ENCODE measurements at regions not wholly inside any gene's neighbourhood (a gene's known extent, or its start where the extent isn't known, plus 50 kb on each side); places are given as distances from the start of the nearest gene placed in this dataset.
A peak's percentile ranks its signal among the peaks of the same experiment; 100 is the strongest.

DNA sequence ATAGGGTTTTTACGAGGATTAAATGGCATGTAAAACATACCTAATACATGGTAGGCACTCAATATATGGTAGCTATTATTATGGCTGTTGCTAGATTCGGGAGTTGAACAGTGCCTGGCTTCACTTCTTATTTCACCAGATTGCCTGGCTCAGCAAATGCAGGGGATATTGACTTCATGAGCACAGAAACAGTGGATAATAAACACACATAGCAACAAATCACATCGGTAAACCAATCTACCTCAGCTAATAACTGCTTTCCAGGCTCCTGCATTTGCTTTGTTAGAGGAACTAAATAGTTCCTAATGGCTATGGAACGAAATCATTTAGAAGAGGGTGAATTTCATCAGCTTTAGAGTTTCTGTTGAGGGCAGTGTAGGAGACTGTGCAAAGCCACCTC, 105.2 kb upstream of the TMCC3 start:
- in situ Hi-C loops (cut with MboI; ENCODE audit: low sequenced_read_pairs in 4 of 4), result loop anchor here (10.0 to 25.0 kb wide), 4 partner anchors 201 to 618 kb away; partner anchors contain the start of gene PLXNC1 (in 3 of the 4)

DNA sequence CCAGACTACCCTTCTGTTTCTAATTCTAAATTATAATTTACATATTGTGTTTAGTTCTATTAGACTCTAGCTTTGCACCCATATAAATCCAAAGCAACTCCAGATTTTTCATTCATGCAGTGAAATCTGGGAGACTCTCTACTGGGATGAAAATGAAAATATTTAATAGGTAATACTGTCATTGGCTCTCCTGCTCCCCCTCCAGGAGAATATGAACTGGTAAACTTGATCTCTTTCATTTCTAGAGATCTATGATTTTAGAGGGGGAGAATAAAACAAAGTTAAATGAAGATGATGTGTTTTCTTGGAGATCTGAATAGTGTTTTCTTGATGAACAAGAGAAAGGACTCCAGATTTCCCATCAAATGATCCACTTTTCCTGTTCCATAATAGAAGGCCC, 104.3 kb upstream of the TMCC3 start:
- no peak for DNase-seq
- H3K27ac ChIP-seq, result no peak overlapping the region
- ATAC-seq, result no peak
- no peaks in the 10 kb centered on the region for H3K4me1 ChIP-seq
- intact Hi-C loops (cut with DNase I; ENCODE audit: low total_unique reads), result loop anchor here (5.0 kb wide), 1 partner anchor 47 kb away; no protein-coding TSS in a partner anchor
- in situ Hi-C loops (cut with MboI; ENCODE audit: low sequenced_read_pairs in 4 of 4), result loop anchor here (10.0 to 25.0 kb wide), 4 partner anchors 200 to 617 kb away; partner anchors contain the start of gene PLXNC1 (in 3 of the 4)
- no peaks in the 10 kb centered on the region for H3K9me3 ChIP-seq
- no peak overlapping the region for H3K4me3 ChIP-seq
- H3K36me3 ChIP-seq, result no peaks in the 10 kb centered on the region
- TF ChIP-seq, protein P1, sequence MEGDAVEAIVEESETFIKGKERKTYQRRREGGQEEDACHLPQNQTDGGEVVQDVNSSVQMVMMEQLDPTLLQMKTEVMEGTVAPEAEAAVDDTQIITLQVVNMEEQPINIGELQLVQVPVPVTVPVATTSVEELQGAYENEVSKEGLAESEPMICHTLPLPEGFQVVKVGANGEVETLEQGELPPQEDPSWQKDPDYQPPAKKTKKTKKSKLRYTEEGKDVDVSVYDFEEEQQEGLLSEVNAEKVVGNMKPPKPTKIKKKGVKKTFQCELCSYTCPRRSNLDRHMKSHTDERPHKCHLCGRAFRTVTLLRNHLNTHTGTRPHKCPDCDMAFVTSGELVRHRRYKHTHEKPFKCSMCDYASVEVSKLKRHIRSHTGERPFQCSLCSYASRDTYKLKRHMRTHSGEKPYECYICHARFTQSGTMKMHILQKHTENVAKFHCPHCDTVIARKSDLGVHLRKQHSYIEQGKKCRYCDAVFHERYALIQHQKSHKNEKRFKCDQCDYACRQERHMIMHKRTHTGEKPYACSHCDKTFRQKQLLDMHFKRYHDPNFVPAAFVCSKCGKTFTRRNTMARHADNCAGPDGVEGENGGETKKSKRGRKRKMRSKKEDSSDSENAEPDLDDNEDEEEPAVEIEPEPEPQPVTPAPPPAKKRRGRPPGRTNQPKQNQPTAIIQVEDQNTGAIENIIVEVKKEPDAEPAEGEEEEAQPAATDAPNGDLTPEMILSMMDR (IDR thresholded peaks at IDR 0.05 in 4 of 5, conservative IDR thresholded peaks at IDR 0.05 in 1 of 5), result peak in 1 of 5 experiments; percentile 29
- no peak for TF ChIP-seq POLR2A (IDR thresholded peaks at IDR 0.05)
- no peaks in the 10 kb centered on the region for H3K27me3 ChIP-seq

More for the DNA sequence above, 105.2 kb upstream of the TMCC3 start:
- no peak for DNase-seq
- no peak for ATAC-seq
- Histone ChIP-seq H3K9me3 (no peaks in the 10 kb centered on the region), H3K4me3 (no peak overlapping the region), H3K36me3 (no peaks in the 10 kb centered on the region), H3K27ac (no peak overlapping the region), H3K4me1 (no peaks in the 10 kb centered on the region), H3K27me3 (no peaks in the 10 kb centered on the region)
- TF ChIP-seq, protein P1 (IDR thresholded peaks at IDR 0.05 in 4 of 5, conservative IDR thresholded peaks at IDR 0.05 in 1 of 5), result no peak
- no peak for TF ChIP-seq POLR2A (IDR thresholded peaks at IDR 0.05)
- intact Hi-C loops (cut with DNase I; ENCODE audit: low total_unique reads), result no loop called here

DNA sequence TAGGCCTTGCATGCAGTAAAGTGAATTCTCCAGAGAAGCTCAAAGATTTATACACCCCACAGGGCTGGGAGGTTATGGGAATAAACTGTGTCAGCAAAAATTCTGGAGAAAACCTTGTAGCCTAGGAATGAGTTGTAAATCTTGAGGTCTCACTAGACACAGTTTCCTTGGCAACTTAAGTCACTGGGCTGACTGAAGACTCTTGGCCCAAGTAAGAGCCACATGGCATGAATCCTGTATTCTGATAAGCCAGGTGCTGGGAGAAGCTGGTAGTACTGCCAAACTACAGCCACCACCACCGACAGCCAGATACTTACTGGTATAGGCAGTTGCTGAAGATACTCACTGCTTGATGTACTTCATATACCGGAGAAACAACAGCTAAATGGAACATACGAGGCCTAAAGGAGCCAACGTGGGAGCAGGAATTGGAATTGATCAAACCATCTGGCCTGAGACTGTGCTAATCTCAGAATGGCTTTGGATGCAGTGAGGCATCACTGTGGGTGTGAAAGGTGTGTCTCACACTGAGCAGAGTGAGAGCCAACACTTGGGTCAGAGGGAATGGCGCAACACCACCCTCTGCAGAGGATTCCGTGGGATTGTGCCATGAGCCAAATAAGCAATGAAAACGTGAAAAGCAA, 102.8 kb upstream of the TMCC3 start:
- Histone ChIP-seq H3K27ac (no peak overlapping the region), H3K4me3 (no peak overlapping the region), H3K9me3 (no peaks in the 10 kb centered on the region), H3K27me3 (no peaks in the 10 kb centered on the region), H3K4me1 (no peaks in the 10 kb centered on the region), H3K36me3 (no peaks in the 10 kb centered on the region)
- in situ Hi-C loops (cut with MboI; ENCODE audit: low sequenced_read_pairs in 4 of 4) (loop anchor here (10.0 to 25.0 kb wide), 4 partner anchors 198 to 616 kb away; partner anchors contain the start of gene PLXNC1 (in 3 of the 4)), intact Hi-C loops (cut with DNase I; ENCODE audit: low total_unique reads) (loop anchor here (5.0 kb wide), 1 partner anchor 46 kb away; no protein-coding TSS in a partner anchor)
- ATAC-seq (peak in 1 of 2 donors; percentile 45), DNase-seq (no peak)
- TF ChIP-seq, protein P1 (IDR thresholded peaks at IDR 0.05 in 4 of 5, conservative IDR thresholded peaks at IDR 0.05 in 1 of 5), result no peak
- no peak for TF ChIP-seq POLR2A (IDR thresholded peaks at IDR 0.05)

DNA sequence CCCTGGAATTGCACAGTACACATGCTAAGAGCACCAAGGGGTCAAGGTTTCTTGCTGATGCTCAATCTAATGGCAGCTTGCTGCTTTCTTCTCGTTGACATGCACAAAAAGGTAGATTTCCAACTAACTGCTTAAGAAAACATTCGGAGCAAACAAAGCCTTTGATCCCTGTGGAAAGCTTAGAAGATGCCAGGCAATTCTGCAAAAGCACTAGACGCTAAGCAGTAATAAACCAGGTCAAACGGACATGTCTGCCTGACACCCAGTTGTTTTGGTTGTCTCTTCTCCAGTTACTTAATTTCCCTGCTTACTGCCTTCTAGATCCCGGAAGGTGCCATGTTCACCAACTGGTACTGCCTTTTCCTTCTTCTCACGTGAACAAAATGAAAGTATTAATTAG, 100.5 kb upstream of the TMCC3 start:
- H3K27ac ChIP-seq, result no peak overlapping the region
- no peak overlapping the region for H3K4me3 ChIP-seq
- TF ChIP-seq, protein P1 (IDR thresholded peaks at IDR 0.05 in 4 of 5, conservative IDR thresholded peaks at IDR 0.05 in 1 of 5), result no peak
- H3K9me3 ChIP-seq, result no peaks in the 10 kb centered on the region
- intact Hi-C loops (cut with DNase I; ENCODE audit: low total_unique reads), result loop anchor here (5.0 kb wide), 1 partner anchor 44 kb away; no protein-coding TSS in a partner anchor
- H3K27me3 ChIP-seq, result no peaks in the 10 kb centered on the region
- no peaks in the 10 kb centered on the region for H3K4me1 ChIP-seq
- in situ Hi-C loops (cut with MboI; ENCODE audit: low sequenced_read_pairs in 4 of 4), result loop anchor here (10.0 to 25.0 kb wide), 4 partner anchors 196 to 614 kb away; partner anchors contain the start of gene PLXNC1 (in 3 of the 4)
- DNase-seq, result no peak
- ATAC-seq, result no peak
- no peaks in the 10 kb centered on the region for H3K36me3 ChIP-seq

Data from gastrocnemius medialis (tissue), 4 donors.